IPS-18c (cell line): ENCODE measurements at regions not wholly inside any gene's neighbourhood (a gene's known extent, or its start where the extent isn't known, plus 50 kb on each side); places are given as distances from the start of the nearest gene placed in this dataset.

Experiments used
- H3K4me3 ChIP-seq: 2 replicates; pipeline ENCODE4 v1.7.0; 2013; ENCODE audit warnings: low read depth, mild to moderate bottlenecking, low read length, moderate library complexity; ENCODE audit not compliant: insufficient read depth
- H3K9me3 ChIP-seq: one replicate; pipeline ENCODE4 v1.6.1; 2013; ENCODE audit warnings: mild to moderate bottlenecking, low read length, moderate library complexity; ENCODE audit not compliant: control insufficient read depth, insufficient read depth

DNA sequence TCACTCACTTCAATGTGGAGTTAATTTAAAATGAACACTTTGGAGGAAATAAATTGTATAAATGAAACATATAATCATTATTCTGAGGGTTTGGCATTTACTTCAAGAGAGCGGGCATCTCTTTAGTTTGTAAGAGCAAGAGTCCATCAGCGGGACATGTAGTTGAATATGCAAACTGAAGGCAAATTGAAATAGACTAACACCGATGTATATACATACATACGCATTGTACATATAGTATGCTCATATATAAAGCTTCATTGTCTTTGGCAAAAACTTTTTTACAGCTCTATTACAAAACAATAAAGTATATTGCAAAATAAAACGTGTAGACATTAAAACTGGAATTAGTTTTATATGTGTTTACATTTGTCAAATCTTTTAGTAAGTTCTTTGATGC, 328.9 kb downstream of the LTN1 start:
- Histone ChIP-seq H3K4me3 (no peak overlapping the region), H3K9me3 (no peaks in the 10 kb centered on the region)

DNA sequence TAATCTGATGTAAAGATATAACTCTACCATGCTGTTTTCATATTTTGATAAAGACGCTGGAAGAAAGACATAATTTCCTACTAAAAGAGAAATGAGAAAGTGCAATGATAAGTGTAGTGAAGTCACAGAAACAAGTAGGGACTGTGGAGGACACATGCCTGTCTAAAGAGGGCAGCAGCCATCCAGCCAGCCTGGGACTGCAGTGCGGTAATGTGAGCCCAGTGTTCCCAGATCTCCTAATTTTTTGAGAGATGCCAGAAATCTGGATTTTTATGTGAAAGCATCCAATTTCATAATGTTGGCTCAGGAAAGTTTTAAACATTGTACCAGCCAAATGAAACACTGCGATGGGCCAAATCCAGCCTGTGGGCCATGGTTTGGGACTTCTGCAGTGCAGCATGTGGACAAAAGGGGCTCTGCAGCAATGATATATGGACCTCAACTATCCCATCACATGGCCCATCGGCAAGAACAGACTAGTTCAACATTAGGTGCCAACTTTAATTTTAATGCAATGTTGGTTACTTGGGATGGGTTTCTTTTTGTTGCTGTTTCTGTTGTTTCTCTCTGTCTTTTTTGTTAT, 329.5 kb downstream of the LTN1 start:
- Histone ChIP-seq H3K9me3 (no peaks in the 10 kb centered on the region), H3K4me3 (no peak overlapping the region)

DNA sequence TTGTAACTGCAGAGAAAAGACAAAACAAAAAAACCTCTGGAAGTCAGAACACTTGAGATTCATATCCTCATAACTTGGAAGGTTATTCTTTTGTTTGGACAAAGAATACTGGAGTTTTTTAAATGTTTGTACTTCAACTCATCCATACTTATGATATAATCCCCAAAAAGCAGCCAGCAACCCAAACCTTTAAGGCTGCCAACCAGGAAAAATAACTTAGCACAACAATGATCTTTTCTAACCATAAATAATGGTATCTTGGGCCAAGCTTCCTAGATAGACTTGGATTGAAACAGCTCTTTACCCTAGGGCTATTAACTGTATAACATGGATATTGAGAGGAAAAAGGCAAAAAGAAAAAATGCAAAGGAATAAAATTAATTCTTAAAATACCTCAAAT, 335.1 kb downstream of the LTN1 start:
- Histone ChIP-seq H3K9me3 (no peaks in the 10 kb centered on the region), H3K4me3 (no peak overlapping the region)

DNA sequence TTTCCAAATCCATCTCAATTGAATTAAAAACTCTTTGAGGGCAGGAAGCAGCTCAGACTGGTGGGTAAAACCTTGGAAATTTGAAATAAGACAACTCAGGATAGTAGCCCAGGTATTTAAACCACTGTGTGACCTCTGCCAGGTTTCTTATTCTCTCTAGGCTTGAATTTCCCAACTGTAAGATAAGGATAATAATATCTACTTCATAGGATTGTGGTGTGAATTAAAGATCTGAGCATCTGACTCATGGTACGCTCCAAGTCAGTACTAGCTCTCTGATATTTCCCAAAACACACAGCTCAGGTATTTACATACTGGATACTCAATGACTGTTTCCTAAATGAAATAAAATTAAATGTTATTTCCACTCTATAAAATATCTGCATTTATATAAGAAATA, 337.2 kb downstream of the LTN1 start:
- Histone ChIP-seq H3K9me3 (no peaks in the 10 kb centered on the region), H3K4me3 (no peak overlapping the region)

DNA sequence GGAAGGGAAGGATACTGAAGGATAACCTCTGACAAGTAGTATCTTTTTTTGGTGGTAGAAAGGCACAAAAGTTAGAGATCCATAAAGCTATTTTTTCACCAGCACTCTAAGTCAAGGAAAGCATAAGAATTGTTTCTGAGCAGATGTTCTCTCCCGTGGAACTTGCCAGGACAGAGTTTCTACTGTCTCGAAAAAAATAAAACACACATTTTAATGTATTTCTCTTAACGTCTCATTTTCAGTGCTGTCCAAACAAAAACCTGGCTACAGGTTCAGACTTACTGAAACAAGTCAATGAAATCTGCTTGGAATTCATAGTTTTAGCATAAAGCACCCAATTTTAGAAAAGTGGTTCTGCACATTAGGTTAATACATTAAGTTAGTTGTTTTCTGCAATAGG, 338.3 kb downstream of the LTN1 start:
- H3K9me3 ChIP-seq: no peaks in the 10 kb centered on the region
- H3K4me3 ChIP-seq: no peak overlapping the region

DNA sequence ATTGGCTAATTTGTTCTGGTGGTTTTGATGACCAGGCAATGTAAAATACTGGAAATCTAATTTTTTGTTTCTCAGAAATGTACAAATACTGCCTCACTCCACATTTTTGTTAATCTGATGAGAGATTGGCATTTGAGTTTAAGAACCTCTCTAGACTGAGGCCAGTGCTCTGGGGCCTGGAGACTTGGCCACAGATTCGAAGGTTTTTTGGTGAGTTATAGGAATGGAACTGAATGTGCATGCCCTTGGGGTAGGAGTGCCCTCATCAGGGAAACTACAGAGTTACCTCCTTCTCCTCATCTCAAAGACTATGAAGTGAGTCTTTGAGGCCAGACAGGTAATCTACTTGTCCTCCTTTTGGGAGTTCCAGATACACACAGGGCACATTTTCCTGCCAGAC, 347.9 kb downstream of the LTN1 start:
- no peak overlapping the region for H3K4me3 ChIP-seq
- no peaks in the 10 kb centered on the region for H3K9me3 ChIP-seq

DNA sequence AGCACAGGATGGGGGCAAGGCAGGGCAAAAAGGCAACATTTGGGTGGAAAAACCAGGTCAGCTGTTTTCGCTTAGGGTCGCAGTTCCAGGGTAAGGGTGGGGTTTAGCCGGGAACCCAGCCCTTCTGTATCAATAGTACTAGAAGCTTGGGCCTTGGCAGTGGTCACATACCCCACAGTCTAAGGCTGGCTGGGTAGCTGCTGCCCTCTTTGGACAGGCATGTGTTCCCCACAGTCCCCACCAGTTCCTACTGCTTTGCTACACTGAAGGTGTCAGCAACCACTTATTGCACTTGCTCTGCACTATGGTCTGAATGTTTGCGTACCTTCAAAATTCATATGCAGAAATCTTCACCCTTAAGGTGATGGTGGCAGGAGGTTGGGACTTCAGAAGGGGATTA, 349.8 kb downstream of the LTN1 start:
- no peaks in the 10 kb centered on the region for H3K9me3 ChIP-seq
- H3K4me3 ChIP-seq: no peak overlapping the region

DNA sequence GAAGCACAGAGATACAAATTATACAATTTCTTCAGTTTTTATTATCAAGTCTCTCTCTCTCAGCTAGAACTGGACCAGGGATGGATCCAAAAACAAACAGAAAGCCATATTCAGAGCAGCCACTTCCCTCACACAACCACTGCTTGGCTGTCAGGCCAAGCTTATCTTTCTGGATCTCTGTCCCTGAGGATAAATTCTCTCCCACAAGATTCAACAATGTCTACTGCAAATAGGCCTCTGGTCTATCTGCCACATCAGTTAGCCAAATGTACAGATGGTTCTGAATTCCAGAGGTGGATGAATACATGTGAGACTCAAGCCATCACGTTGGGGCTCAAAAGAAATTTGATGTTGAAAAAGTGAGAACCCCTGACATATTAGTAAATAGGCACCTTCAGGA, 350.9 kb downstream of the LTN1 start:
- no peaks in the 10 kb centered on the region for H3K9me3 ChIP-seq
- H3K4me3 ChIP-seq: no peak overlapping the region

DNA sequence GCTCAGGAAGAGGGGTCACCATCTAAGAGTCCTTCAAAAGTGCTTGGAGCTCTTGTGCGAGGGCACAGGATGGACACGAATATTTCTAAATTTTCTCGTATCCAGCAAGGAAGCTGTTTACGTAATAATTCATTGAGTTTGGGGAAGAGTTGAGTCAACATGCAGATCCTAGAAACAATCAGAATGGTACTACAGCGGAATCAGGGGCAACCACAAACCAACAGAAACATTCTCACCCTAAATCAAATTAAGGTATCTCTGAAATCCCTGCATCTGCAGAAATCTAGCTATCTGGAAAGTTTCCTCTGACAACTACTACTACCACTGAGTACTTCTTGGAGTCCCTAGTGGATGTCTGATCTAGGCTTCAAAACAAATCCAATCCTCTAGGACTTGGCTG, 352.4 kb downstream of the LTN1 start:
- H3K4me3 ChIP-seq: no peak overlapping the region
- no peaks in the 10 kb centered on the region for H3K9me3 ChIP-seq

DNA sequence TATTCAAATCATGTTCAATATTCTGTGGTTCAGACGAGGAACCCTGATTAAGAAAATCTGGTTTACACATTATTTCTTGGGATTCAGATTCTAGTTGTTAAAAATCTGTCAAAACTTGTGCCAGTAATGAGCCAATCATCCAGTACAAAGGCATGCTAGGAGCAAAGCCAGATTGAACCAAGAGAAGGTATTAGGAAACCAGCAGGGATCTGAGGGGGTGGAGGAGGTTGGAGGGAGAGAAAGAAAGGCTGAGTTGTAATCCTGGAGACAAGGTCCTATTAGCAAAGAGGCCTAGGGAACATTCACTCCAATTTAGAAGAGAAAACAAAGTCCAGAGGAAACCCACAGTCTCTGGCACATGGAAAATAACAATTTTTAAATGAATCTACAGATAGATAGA, 352.9 kb downstream of the LTN1 start:
- Histone ChIP-seq H3K9me3 (no peaks in the 10 kb centered on the region), H3K4me3 (no peak overlapping the region)

DNA sequence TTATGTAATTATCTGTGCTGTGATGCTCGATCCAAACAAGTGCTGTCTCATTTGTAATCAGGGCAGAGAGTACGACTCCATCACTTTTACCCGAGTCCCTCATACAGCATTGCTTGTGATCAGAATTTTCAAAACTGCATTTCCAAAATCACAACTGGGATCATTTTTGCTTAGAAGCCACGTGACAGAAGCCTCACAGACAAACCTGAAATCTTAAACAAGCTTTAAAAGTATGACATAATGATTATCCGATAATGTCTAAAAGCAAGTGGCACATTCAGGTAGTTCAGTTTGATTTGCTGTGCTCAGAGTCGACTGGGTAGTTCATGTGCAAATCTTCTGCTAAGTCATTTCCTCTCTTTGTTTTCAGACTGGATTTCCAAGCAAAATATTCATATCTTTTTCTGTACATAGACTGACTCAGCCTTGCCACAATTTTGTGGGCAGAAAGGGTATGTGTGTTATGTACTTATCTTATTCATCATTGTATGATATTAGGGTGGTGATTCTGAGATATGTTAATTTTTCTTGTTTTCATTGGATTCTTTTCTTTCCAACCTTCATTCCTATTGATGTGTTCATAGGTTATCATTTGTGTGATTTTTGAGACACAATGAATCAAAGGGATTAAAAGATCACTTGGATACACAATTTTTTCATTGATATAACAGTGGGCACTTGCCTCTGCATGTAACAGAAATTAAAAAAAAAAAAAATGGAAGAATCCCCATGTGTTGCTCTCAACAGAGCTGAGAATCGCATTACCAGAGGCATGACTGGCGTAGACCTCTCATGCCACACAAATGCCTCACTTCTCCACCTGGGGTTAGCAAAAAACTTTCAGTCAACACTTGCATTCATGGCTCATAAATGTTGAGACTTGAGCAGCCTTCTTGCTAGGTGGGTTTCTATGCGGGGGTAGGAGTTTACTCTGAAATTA, 355.7 kb downstream of the LTN1 start:
- no peak overlapping the region for H3K4me3 ChIP-seq
- H3K9me3 ChIP-seq: no peaks in the 10 kb centered on the region

DNA sequence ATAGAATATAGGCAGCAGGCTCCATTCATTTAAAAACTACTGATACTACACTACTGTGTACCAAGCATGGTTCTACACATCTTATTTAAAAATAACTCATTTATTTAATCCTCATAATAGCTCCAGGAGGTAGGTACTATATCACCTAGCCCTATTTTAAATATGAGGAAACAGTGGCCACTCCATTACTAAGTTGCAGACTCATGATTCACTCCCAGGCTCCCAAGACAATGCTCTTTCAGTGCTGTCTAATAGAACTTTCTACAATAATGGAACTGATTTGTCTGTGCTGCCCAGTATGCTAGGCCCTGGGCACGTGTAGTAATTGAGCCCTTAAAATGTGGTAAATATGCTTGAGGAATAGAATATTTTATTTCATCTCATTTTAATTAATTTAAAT, 357.1 kb downstream of the LTN1 start:
- Histone ChIP-seq H3K9me3 (no peaks in the 10 kb centered on the region), H3K4me3 (no peak overlapping the region)

DNA sequence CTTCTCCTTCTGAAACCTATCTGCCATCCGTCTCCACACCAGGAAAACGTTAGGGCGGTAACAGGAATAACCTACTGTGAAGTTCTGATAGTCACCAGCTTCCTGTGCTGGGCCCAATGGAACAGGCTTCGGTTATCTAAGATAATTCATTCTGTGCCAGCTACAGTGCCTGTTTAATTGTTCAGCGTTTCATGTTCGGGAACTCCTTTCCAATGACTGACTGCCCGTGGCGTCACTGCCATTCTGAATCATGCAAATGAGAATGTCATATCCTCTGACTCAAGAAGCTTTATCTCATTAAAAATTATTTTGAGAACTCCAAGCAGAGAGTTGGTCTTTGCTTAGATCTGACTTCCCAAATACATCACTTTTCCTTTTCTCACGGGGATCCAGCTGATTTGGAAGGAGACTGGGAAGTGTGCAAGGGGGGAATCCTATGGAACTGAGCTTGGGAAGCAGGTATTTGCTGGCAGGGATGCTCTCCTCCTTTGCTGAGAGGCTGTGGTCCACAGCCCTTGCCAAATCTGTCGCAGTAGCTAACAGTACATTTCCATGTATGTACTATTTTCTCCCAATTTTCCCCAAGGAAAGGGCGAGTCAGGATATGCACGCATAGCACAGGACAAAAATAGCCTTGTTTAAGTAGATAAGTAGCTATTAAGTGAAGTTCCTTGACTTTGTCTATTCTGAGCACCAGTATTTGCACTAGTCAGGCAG, 358.7 kb downstream of the LTN1 start:
- Histone ChIP-seq H3K4me3 (no peak overlapping the region), H3K9me3 (no peaks in the 10 kb centered on the region)

DNA sequence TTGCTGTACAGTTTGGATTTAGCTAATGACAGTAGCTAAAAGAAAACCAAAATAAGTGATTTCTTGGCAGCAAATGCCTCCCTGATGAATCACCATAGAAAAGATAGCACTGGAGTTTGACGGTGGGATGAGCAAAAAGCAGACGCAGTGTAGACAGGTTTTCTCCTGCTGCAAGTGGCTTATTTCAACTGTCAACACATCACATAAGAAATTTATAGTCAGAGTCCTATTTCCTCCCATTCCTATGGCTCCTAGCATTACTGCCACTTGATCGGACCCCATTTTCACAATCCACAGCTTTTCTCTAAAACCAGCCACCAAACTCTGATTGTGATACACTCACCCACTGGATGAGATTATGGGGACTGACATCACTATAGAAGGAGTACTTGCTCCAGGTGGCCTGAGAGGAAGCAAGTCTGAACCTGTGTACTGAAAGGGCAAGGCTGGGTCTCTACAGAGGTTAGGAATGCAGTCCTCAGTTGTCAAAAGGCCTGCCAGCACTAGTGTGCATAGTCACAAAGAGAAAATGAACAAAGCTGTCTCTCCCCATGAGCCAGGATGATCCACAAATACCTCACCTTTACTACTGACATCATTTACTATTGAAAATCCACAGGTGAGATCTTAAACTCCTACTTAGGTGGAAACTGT, 359.8 kb downstream of the LTN1 start:
- Histone ChIP-seq H3K4me3 (no peak overlapping the region), H3K9me3 (no peaks in the 10 kb centered on the region)

DNA sequence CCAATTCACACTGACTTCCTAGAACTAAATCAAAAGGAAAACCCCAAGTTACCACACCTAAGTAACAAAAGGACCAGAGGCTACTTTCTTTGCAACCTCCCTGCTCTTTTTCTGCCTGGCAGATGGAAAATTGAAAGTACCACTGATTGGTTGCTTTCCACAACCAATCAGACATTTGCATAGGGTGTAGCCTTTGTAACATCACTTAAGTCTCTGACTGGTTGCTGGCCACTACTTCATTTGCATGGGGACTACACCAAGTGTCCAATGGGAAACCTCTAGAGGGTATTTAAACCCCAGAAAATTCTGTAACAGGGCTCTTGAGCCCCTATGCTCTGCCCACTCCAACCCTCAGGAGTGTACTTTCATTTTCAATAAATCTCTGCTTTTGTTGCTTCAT, 365.0 kb downstream of the LTN1 start:
- Histone ChIP-seq H3K4me3 (no peak overlapping the region), H3K9me3 (no peaks in the 10 kb centered on the region)

DNA sequence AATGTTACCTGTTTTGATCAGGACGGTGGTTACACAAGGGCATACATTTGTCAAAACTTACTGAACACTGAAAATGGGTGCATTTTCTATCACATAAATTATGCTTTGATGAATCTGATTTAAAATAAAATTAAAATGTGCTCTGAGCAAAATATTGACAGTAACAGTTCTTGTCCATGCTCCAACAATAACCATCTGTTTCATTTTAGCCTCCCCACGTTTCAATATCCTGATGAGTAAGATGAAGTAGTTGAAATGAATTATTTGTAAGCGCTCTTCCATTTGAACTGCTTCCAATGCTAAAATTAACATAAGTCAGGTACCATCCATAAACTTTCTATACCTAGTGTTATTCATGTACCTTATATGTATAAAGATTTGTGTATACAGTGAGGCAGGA, 365.4 kb downstream of the LTN1 start:
- Histone ChIP-seq H3K4me3 (no peak overlapping the region), H3K9me3 (no peaks in the 10 kb centered on the region)

DNA sequence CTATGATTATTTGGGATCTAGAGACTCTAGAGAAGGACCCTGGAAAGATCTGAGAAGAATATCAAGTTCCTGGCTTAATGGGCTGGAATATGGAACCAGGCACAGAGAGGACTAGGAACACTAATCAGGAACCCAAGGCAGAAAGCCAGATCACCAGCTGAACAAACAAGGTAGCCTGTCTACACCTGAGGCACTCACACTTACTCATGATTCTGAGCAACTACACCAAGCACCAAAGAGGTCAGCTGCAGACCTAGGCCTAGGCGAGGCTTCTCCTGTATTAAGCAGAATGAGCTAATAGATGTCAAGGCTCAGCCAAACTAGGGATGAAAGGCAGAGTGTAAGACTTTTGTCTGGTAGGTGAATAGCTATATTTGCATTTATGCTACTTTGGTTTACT, 368.1 kb downstream of the LTN1 start:
- Histone ChIP-seq H3K4me3 (no peak overlapping the region), H3K9me3 (no peaks in the 10 kb centered on the region)

DNA sequence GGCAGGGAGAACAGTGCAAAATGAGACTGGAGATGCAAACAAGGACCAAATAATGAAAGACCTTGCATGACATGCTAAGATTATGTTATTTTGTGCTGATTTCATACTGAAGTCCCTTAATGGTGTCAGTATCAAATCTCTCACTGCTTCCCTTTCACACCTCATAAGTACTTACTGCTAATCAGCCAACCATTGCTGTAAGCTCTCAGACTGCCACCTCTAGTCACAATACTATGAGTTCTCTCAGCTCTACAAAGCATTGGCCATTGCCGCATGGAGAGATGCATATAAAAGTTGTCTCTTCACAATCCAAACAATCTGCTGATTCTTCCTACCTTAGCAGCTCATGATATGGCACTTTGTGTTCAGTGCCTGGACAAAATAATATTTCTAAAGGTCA, 375.4 kb downstream of the LTN1 start:
- Histone ChIP-seq H3K9me3 (no peaks in the 10 kb centered on the region), H3K4me3 (no peak overlapping the region)
